H9 (cell line): ENCODE measurements at regions not wholly inside any gene's neighbourhood (a gene's known extent, or its start where the extent isn't known, plus 50 kb on each side); places are given as distances from the start of the nearest gene placed in this dataset.

Source experiments
- DNase-seq: peaks from one replicate; pipeline ENCODE4 v3.0.0-alpha.2; 2017
- H2AFZ ChIP-seq: one replicate; pipeline ENCODE4 v1.6.1; 2013; ENCODE audit warnings: mild to moderate bottlenecking, low read length, control low read depth, moderate library complexity
- H2AK5ac ChIP-seq: 2 replicates; pipeline ENCODE4 v1.6.1; 2013; ENCODE audit warnings: low read length, control low read depth, mixed read lengths; ENCODE audit not compliant: insufficient read length
- H2BK120ac ChIP-seq: one replicate; pipeline ENCODE4 v1.6.1; 2013; ENCODE audit warnings: low read depth, mild to moderate bottlenecking, low read length, control low read depth, inconsistent platforms; ENCODE audit not compliant: poor library complexity, severe bottlenecking
- H2BK12ac ChIP-seq: 2 replicates; pipeline ENCODE4 v1.6.1; 2013; ENCODE audit warnings: low read length, control low read depth, mixed read lengths, low read depth; ENCODE audit not compliant: insufficient read length
- H2BK15ac ChIP-seq: 2 replicates; pipeline ENCODE4 v1.6.1; 2013; ENCODE audit warnings: low read depth, low read length, control low read depth
- H2BK20ac ChIP-seq: one replicate; pipeline ENCODE4 v1.6.1; 2013; ENCODE audit warnings: low read depth, mild to moderate bottlenecking, low read length, control low read depth, inconsistent platforms; ENCODE audit not compliant: poor library complexity, severe bottlenecking
- H2BK5ac ChIP-seq: 2 replicates; pipeline ENCODE4 v1.6.1; 2013; ENCODE audit warnings: low read length, control low read depth, mixed read lengths; ENCODE audit not compliant: insufficient read length
- H3K14ac ChIP-seq: 2 replicates; pipeline ENCODE4 v1.6.1; 2013; ENCODE audit warnings: low read length, control low read depth; ENCODE audit not compliant: insufficient read depth
- H3K18ac ChIP-seq: 2 replicates; pipeline ENCODE4 v1.6.1; 2013; ENCODE audit warnings: low read depth, mild to moderate bottlenecking, mixed read lengths, low read length, control low read depth; ENCODE audit not compliant: insufficient read length
- H3K23ac ChIP-seq: 2 replicates; pipeline ENCODE4 v1.6.1; 2013; ENCODE audit warnings: low read length, control low read depth, mixed read lengths, low read depth; ENCODE audit not compliant: insufficient read length
- H3K23me2 ChIP-seq: 2 replicates; pipeline ENCODE4 v1.6.1; 2013; ENCODE audit warnings: low read depth, mild to moderate bottlenecking, mixed read lengths, low read length, control low read depth; ENCODE audit not compliant: insufficient read length, poor library complexity, severe bottlenecking
- H3K27ac ChIP-seq: 2 replicates; pipeline ENCODE4 v1.5.1; 2013; ENCODE audit warnings: low read length, control low read depth, mixed read lengths, low read depth; ENCODE audit not compliant: insufficient read length
- H3K27me3 ChIP-seq: 2 replicates; pipeline ENCODE4 v1.6.1; 2013; ENCODE audit warnings: low read length, control low read depth, inconsistent platforms; ENCODE audit not compliant: insufficient read depth
- H3K4ac ChIP-seq: 2 replicates; pipeline ENCODE4 v1.6.1; 2013; ENCODE audit warnings: low read depth, mild to moderate bottlenecking, control low read depth, inconsistent platforms, low read length, moderate library complexity
- H3K4me1 ChIP-seq: 2 replicates; pipeline ENCODE4 v1.6.1; 2013; ENCODE audit warnings: low read length, control low read depth, inconsistent platforms; ENCODE audit not compliant: insufficient read depth
- H3K4me2 ChIP-seq: 2 replicates; pipeline ENCODE4 v1.6.1; 2013; ENCODE audit warnings: low read length, control low read depth, mixed read lengths; ENCODE audit not compliant: insufficient read length, insufficient read depth
- H3K56ac ChIP-seq: 2 replicates; pipeline ENCODE4 v1.6.1; 2013; ENCODE audit warnings: low read depth, mild to moderate bottlenecking, mixed read lengths, low read length, control low read depth; ENCODE audit not compliant: insufficient read length
- H3K79me1 ChIP-seq: 2 replicates; pipeline ENCODE4 v1.6.1; 2013; ENCODE audit warnings: low read depth, mild to moderate bottlenecking, moderate library complexity, low read length, control low read depth, inconsistent platforms; ENCODE audit not compliant: insufficient read depth, poor library complexity, severe bottlenecking
- H3K79me2 ChIP-seq: 2 replicates; pipeline ENCODE4 v1.6.1; 2013; ENCODE audit warnings: low read length, control low read depth, inconsistent platforms; ENCODE audit not compliant: insufficient read depth
- H3K9ac ChIP-seq: 2 replicates; pipeline ENCODE4 v1.6.1; 2013; ENCODE audit warnings: low read length, control low read depth, mixed read lengths; ENCODE audit not compliant: insufficient read length; ENCODE audit errors: extremely low read depth
- H3K9me3 ChIP-seq: one replicate; pipeline ENCODE4 v1.6.1; 2013; ENCODE audit warnings: low read depth, low read length, inconsistent platforms; ENCODE audit not compliant: control insufficient read depth
- H3T11ph ChIP-seq: one replicate; pipeline ENCODE4 v1.6.1; 2013; ENCODE audit warnings: mild to moderate bottlenecking, low read length, control low read depth, inconsistent platforms
- H4K20me1 ChIP-seq: one replicate; pipeline ENCODE4 v1.6.1; 2013; ENCODE audit not compliant: control insufficient read depth, insufficient read length, insufficient read depth
- H4K5ac ChIP-seq: 2 replicates; pipeline ENCODE4 v1.6.1; 2013; ENCODE audit warnings: low read depth, mild to moderate bottlenecking, mixed read lengths, low read length, control low read depth; ENCODE audit not compliant: insufficient read length
- H4K8ac ChIP-seq: replicated peaks from 2 replicates; pipeline ENCODE4 v1.6.1; 2013; ENCODE audit warnings: low read length, control low read depth, mixed read lengths, low read depth; ENCODE audit not compliant: insufficient read length
- H4K91ac ChIP-seq: 2 replicates; pipeline ENCODE4 v1.6.1; 2013; ENCODE audit warnings: low read depth, mild to moderate bottlenecking, moderate library complexity, mixed read lengths, low read length, control low read depth; ENCODE audit not compliant: insufficient read length
- H3K27ac Mint-ChIP-seq, 3 experiments: 2 replicates in 2 of 3; 3 replicates in 1 of 3; pipeline ENCODE4 v1.8.0; 2020 to 2021; ENCODE audit warnings: mixed read lengths in 3 of 3, mild to moderate bottlenecking in 1 of 3, moderate library complexity in 1 of 3
- H3K27me3 Mint-ChIP-seq: 2 replicates; pipeline ENCODE4 v1.8.0; 2021; ENCODE audit warnings: low read depth, mild to moderate bottlenecking, moderate library complexity, mixed read lengths
- H3K36me3 Mint-ChIP-seq, 3 experiments: 2 replicates in 2 of 3; 3 replicates in 1 of 3; pipeline ENCODE4 v1.8.0; 2020 to 2021; ENCODE audit warnings: low read depth in 3 of 3, mixed read lengths in 3 of 3; ENCODE audit not compliant: insufficient read depth in 1 of 3
- H3K4me1 Mint-ChIP-seq, 2 experiments: 2 replicates each; pipeline ENCODE4 v1.8.0; 2020; ENCODE audit warnings: mixed read lengths in 2 of 2
- H3K4me3 Mint-ChIP-seq, 2 experiments: 2 replicates in 1 of 2; 3 replicates in 1 of 2; pipeline ENCODE4 v1.8.0; 2020 to 2021; ENCODE audit warnings: mild to moderate bottlenecking in 2 of 2, mixed read lengths in 2 of 2, moderate library complexity in 1 of 2
- H3K9me3 Mint-ChIP-seq, 2 experiments: 2 replicates in 1 of 2; 3 replicates in 1 of 2; pipeline ENCODE4 v1.8.0; 2020; ENCODE audit warnings: mild to moderate bottlenecking in 2 of 2, mixed read lengths in 2 of 2, moderate library complexity in 1 of 2
- CTCF ChIP-seq: fragments of 200-600 bp; sonication (generic); conservative IDR thresholded peaks from 3 replicates; pipeline ENCODE4 v1.8.0; 2021; ENCODE audit warnings: antibody characterized with exemption, mild to moderate bottlenecking
- WGBS: extraction: QIAGEN DNeasy Blood & Tissue Kit; methylation state at CpG from one replicate; pipeline ENCODE4 v1.1.7; 2013; ENCODE audit warnings: missing lambda C conversion rate, low lambda C conversion rate, mixed read lengths; ENCODE audit not compliant: insufficient read length; ENCODE audit errors: extremely low coverage; 5-methylcytosine and 5-hydroxymethylcytosine counted together

GRCh38 chr14:104439625-104440024 lies 139.9 kb upstream of the C14orf180 start:
- no peak overlapping the region for H2BK120ac ChIP-seq
- H3T11ph ChIP-seq: no peak overlapping the region
- no peak overlapping the region for H3K27ac ChIP-seq
- no peaks in the 10 kb centered on the region for H3K9me3 ChIP-seq
- Mint-ChIP-seq H3K4me1 (peaks cover 16 to 20% of the 10 kb centered on the region in 2 experiments), H3K9me3 (peaks cover 0 to 4% of the 10 kb centered on the region in 2 experiments; a peak in 2 of 5 replicates), H3K4me3 (no peak overlapping the region), H3K36me3 (no peaks in the 10 kb centered on the region), H3K27ac (no peak overlapping the region), H3K27me3 (peaks cover 7% of the 10 kb centered on the region; the same call in 1 of the 2 replicates)
- no peaks in the 10 kb centered on the region for H3K79me1 ChIP-seq
- no peak overlapping the region for H3K18ac ChIP-seq
- no peak overlapping the region for H3K56ac ChIP-seq
- H3K79me2 ChIP-seq: no peaks in the 10 kb centered on the region
- no peak overlapping the region for H3K4ac ChIP-seq
- no peak overlapping the region for H2AK5ac ChIP-seq
- no peak overlapping the region for H2BK5ac ChIP-seq
- no peak overlapping the region for H3K14ac ChIP-seq
- no peak overlapping the region for H3K9ac ChIP-seq
- H3K27me3 ChIP-seq: no peaks in the 10 kb centered on the region
- no peak overlapping the region for H2BK12ac ChIP-seq
- H4K20me1 ChIP-seq: no peaks in the 10 kb centered on the region
- WGBS: no CpG with 5 or more reads among the region's 9 CpGs
- no peak overlapping the region for H4K8ac ChIP-seq
- no peak overlapping the region for H3K4me2 ChIP-seq
- H3K4me1 ChIP-seq: no peaks in the 10 kb centered on the region; the same call in 1 of the 2 replicates
- no peaks in the 10 kb centered on the region for H3K23me2 ChIP-seq
- no peak for DNase-seq
- no peak overlapping the region for H2AFZ ChIP-seq
- H4K5ac ChIP-seq: no peak overlapping the region
- H2BK15ac ChIP-seq: no peak overlapping the region
- no peak overlapping the region for H2BK20ac ChIP-seq
- TF ChIP-seq CTCF: no peak
- no peak overlapping the region for H4K91ac ChIP-seq
- no peak overlapping the region for H3K23ac ChIP-seq
